ENCODE measurements at regions not wholly inside any gene's neighbourhood (a gene's known extent, or its start where the extent isn't known, plus 50 kb on each side); places are given as distances from the start of the nearest gene placed in this dataset.

- no peak for DNase-seq
Measured at GRCh38 chr5:4540375-4541173, 599.6 kb upstream of the ADAMTS16 start.

- DNase-seq: no peak
Measured at GRCh38 chr5:4541334-4541733, 598.8 kb upstream of the ADAMTS16 start.

GRCh38 chr5:4542145-4542778, 597.9 kb upstream of the ADAMTS16 start:
- DNase-seq: no peak

GRCh38 chr5:4544049-4544670, 596.0 kb upstream of the ADAMTS16 start:
- no peak for DNase-seq

- DNase-seq: no peak
Measured at GRCh38 chr5:4547547-4547946, 592.6 kb upstream of the ADAMTS16 start.

GRCh38 chr5:4548341-4548740, 591.8 kb upstream of the ADAMTS16 start:
- DNase-seq: no peak

- DNase-seq: no peak
Measured at GRCh38 chr5:4549351-4549750, 590.8 kb upstream of the ADAMTS16 start.

GRCh38 chr5:4551034-4551433, 589.1 kb upstream of the ADAMTS16 start:
- DNase-seq: no peak

GRCh38 chr5:4553130-4553529, 587.0 kb upstream of the ADAMTS16 start:
- no peak for DNase-seq

- no peak for DNase-seq
Measured at GRCh38 chr5:4553978-4554377, 586.2 kb upstream of the ADAMTS16 start.

- no peak for DNase-seq
Measured at GRCh38 chr5:4555725-4556285, 584.3 kb upstream of the ADAMTS16 start.

GRCh38 chr5:4561403-4561802, 578.7 kb upstream of the ADAMTS16 start:
- DNase-seq: no peak

GRCh38 chr5:4563400-4563799, 576.7 kb upstream of the ADAMTS16 start:
- DNase-seq: peak; percentile 3

- no peak for DNase-seq
Measured at GRCh38 chr5:4570047-4570995, 569.8 kb upstream of the ADAMTS16 start.

- DNase-seq: no peak
Measured at GRCh38 chr5:4571248-4571948, 568.7 kb upstream of the ADAMTS16 start.

GRCh38 chr5:4572311-4573100, 567.6 kb upstream of the ADAMTS16 start:
- no peak for DNase-seq

GRCh38 chr5:4575608-4576007, 564.5 kb upstream of the ADAMTS16 start:
- DNase-seq: no peak

- peak; percentile 4 for DNase-seq
Measured at GRCh38 chr5:4576161-4576748, 563.9 kb upstream of the ADAMTS16 start.

- no peak for DNase-seq
Measured at GRCh38 chr5:4576908-4577307, 563.2 kb upstream of the ADAMTS16 start.

GRCh38 chr5:4579679-4580078, 560.5 kb upstream of the ADAMTS16 start:
- no peak for DNase-seq

- no peak for DNase-seq
Measured at GRCh38 chr5:4580772-4581171, 559.4 kb upstream of the ADAMTS16 start.
